LNCaP clone FGC (cell line): ENCODE measurements at regions not wholly inside any gene's neighbourhood (a gene's known extent, or its start where the extent isn't known, plus 50 kb on each side); places are given as distances from the start of the nearest gene placed in this dataset.

Experiments
- DNase-seq: peaks from one replicate; pipeline ENCODE4 v3.0.0-alpha.2; 2011; ENCODE audit warnings: low read depth
- H3K4me3 ChIP-seq: 2 replicates; pipeline ENCODE4 v1.5.1; 2011; ENCODE audit warnings: mild to moderate bottlenecking, low read depth, low read length, control low read depth
- CTCF ChIP-seq: IDR thresholded peaks from 2 replicates; pipeline ENCODE4 v1.5.1; 2012; ENCODE audit warnings: mild to moderate bottlenecking; ENCODE audit not compliant: control insufficient read depth, insufficient read depth; ENCODE audit errors: extremely low read depth

DNA sequence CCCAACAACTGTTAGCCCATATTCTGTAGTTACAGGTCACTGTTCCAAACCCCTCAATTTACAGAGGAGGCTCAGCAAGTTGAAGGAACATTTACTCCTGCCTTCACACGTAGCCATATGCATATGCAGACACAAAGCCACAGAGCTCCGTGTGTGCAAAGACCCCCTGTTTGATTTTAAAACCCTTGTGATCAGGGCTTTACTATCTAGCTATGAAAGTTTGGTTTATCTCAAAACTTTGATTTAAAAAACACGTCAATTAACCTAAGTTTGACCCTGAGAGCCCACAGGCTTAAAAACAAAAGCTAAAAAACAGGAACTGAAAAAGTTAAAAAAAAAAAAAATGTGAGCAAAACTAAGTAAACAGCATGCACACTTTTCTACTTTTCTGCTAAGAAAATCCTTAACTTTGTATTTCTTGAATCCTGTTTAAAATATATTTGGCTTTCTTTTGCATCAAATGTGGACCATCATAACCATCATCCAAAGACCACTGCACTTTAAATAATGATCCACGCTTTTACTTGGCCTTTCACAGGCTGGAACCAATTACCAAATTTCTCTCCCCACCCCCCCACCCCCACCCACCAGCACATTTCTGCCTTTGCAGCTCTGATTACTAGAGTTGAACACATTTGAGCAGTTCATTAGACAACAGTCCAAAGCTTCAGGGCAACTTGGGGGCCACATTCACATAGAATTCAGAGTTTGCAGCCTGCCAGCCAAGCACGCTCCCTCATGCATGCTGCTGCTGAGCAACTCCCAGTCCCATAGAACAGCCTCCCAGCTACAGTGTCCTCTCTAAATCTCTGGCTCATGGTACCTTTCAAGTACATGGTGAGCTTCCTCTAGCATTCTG, 128.8 kb upstream of the MAP3K1 start:
- no peak for TF ChIP-seq CTCF
- DNase-seq = no peak
- H3K4me3 ChIP-seq = no peak overlapping the region

DNA sequence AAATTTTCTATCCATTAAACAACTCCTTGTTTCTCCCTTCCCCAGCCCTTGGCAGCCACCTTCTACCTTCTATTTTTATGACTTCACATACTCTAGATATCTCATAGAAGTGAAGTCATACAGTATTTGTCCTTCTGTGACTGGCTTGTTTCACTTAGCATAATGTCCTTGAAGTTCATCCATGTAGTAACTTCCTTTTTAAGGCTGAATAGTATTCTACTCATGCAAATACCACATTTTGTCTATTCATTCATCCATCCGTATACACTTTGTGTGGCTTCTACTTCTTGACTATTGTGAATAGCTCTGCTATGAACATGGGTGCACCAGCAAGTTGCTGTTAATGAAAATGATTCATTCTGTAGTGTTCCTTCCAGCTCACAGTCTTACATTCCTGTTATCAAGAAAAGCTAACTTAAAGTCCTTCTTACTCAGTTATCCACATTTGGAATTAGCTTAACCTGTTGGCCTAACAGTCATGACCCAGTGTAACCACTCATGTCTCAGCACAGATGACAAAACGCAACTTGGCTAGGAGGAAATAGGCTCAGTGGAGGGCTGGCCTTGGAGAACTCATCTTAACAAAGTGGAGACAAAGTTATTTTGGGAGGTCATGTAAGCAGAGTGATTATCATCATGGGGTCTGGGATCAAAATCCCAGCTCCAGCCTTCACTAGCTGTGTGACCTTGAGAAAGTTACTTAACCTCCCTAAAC, 129.7 kb upstream of the MAP3K1 start:
- no peak for TF ChIP-seq CTCF
- DNase-seq = no peak
- H3K4me3 ChIP-seq = no peak overlapping the region

- H3K4me3 ChIP-seq = no peak overlapping the region
- no peak for DNase-seq
- no peak for TF ChIP-seq CTCF
Measured at GRCh38 chr5:56684159-56684558, 131.2 kb upstream of the MAP3K1 start.

DNA sequence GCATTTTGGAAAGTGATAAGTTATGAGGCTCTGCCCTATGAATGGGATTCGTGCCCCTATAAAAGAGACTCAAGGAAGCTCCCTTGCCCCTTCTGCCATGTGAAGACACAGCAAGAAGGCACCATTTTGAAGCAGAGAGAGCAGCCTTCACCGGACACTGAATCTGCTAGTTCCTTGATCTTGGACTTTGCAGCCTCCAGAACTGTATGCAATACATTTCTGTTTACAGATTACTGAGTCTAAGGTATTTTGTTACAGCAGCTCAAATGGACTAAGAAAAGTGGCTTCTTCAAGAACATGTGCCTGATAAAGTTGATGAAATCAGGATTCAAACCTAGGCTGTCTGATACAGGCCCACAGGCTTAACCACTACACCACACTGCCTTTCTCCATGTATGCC, 131.6 kb upstream of the MAP3K1 start:
- no peak for TF ChIP-seq CTCF
- no peak overlapping the region for H3K4me3 ChIP-seq
- no peak for DNase-seq

- H3K4me3 ChIP-seq = no peak overlapping the region
- no peak for TF ChIP-seq CTCF
- DNase-seq = no peak
Measured at GRCh38 chr5:56683281-56683680, 132.1 kb upstream of the MAP3K1 start.

DNA sequence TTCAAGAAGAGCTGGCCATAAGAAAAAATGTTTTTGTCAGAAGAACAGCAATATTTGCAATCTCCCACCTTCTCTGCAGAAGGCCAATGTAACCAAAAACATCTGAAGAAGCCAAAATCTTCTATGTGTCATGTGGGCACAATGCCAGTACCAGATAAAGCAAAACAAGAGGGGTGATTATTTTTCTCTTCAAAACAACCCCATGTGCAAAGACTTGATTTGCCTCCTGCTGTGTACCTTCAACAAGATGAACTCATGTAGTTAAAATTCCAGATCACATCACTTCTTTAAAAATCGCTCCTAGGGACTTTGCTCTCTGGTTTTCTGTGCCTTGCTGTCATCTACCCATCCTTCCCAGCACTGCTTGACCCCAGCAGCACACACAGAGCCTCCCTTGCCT, 134.0 kb upstream of the MAP3K1 start:
- H3K4me3 ChIP-seq = no peak overlapping the region
- no peak for DNase-seq
- TF ChIP-seq CTCF = no peak

DNA sequence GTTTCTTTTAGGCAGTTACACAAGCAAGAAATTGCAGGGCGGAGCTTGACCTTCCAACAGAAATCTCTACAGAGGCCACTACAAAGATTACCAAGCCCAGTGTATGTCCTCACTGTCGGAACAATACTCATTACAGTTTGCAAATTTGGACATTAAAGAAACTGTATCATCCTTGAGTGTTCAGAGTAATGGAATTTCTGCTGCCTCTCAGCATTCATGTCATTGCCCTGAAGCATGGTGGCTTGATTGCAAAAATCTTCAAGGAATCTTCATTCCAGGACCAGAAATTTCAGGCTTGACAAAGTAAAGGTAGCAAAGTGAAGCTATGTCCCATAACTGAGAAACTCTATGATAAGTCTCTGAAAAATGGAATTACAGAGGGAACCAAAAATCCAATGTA, 134.6 kb upstream of the MAP3K1 start:
- H3K4me3 ChIP-seq = no peak overlapping the region
- DNase-seq = no peak
- no peak for TF ChIP-seq CTCF
